Activated T-cell treated with anti-CD3 and anti-CD28 coated beads, Interleukin-2, amount 50 U/mL, for 48 hours (primary cell): ENCODE measurements at regions not wholly inside any gene's neighbourhood (a gene's known extent, or its start where the extent isn't known, plus 50 kb on each side); places are given as distances from the start of the nearest gene placed in this dataset.

Source experiments
- DNase-seq, 2 experiments: peaks; one replicate each; pipeline ENCODE4 v3.0.0-alpha.2; 2020

GRCh38 chr1:22222723-22223122 is 79.8 kb upstream of the WNT4 start:
- DNase-seq = no peak

GRCh38 chr1:22223176-22223575 is 80.3 kb upstream of the WNT4 start:
- DNase-seq = no peak

GRCh38 chr1:22224091-22224490 is 81.2 kb upstream of the WNT4 start:
- no peak for DNase-seq

GRCh38 chr1:22224631-22225030 is 81.7 kb upstream of the WNT4 start:
- DNase-seq = no peak

GRCh38 chr1:22225858-22226589 is 83.1 kb upstream of the WNT4 start:
- no peak for DNase-seq

GRCh38 chr1:22228074-22228473 is 85.2 kb upstream of the WNT4 start:
- no peak for DNase-seq

- no peak for DNase-seq
Observed at GRCh38 chr1:22228505-22228911, 85.6 kb upstream of the WNT4 start.

GRCh38 chr1:22229379-22229778 is 86.5 kb upstream of the WNT4 start:
- no peak for DNase-seq

- DNase-seq = no peak
Observed at GRCh38 chr1:22231068-22231593, 88.2 kb upstream of the WNT4 start.

- no peak for DNase-seq
Observed at GRCh38 chr1:22231995-22232690, 89.2 kb upstream of the WNT4 start.

GRCh38 chr1:22233222-22233621 is 90.3 kb upstream of the WNT4 start:
- no peak for DNase-seq

- no peak for DNase-seq
Observed at GRCh38 chr1:22234476-22235030, 91.7 kb upstream of the WNT4 start.

GRCh38 chr1:22236166-22236565 is 93.3 kb upstream of the WNT4 start:
- no peak for DNase-seq

- DNase-seq = no peak
Observed at GRCh38 chr1:22236900-22237299, 94.0 kb upstream of the WNT4 start.

GRCh38 chr1:22237433-22238093 is 94.7 kb upstream of the WNT4 start:
- DNase-seq = no peak

- no peak for DNase-seq
Observed at GRCh38 chr1:22238356-22239224, 95.7 kb upstream of the WNT4 start.

- DNase-seq = no peak
Observed at GRCh38 chr1:22239378-22239777, 96.5 kb upstream of the WNT4 start.

GRCh38 chr1:22241250-22241649 is 98.4 kb upstream of the WNT4 start:
- DNase-seq = no peak

- DNase-seq = no peak
Observed at GRCh38 chr1:22241811-22242210, 98.9 kb upstream of the WNT4 start.

- no peak for DNase-seq
Observed at GRCh38 chr1:22245100-22245650, 102.3 kb upstream of the WNT4 start.

GRCh38 chr1:22245726-22246125 is 102.8 kb upstream of the WNT4 start:
- no peak for DNase-seq
